ENCODE measurements at regions not wholly inside any gene's neighbourhood (a gene's known extent, or its start where the extent isn't known, plus 50 kb on each side); places are given as distances from the start of the nearest gene placed in this dataset.

DNA sequence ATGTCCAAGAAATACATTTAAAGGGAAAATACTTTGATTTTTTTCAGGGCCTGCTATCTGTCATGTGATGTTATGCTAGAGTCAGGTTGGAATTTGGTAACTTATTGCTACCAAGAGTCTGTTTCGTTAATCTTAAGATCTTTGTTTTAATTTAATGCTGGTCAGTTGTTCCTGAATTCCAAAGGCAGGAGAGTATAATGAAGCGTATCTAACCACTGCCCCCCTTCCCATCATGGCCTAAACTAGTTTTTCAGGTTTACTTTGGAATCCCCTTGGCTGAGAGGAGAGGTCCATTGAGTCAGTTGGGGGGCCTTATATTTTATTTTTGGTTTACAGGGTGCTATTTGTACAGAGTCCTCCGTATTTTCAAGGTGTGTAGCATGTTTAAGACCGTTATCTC, 116.3 kb upstream of the SLC7A1 start:
- TF ChIP-seq, protein P1, sequence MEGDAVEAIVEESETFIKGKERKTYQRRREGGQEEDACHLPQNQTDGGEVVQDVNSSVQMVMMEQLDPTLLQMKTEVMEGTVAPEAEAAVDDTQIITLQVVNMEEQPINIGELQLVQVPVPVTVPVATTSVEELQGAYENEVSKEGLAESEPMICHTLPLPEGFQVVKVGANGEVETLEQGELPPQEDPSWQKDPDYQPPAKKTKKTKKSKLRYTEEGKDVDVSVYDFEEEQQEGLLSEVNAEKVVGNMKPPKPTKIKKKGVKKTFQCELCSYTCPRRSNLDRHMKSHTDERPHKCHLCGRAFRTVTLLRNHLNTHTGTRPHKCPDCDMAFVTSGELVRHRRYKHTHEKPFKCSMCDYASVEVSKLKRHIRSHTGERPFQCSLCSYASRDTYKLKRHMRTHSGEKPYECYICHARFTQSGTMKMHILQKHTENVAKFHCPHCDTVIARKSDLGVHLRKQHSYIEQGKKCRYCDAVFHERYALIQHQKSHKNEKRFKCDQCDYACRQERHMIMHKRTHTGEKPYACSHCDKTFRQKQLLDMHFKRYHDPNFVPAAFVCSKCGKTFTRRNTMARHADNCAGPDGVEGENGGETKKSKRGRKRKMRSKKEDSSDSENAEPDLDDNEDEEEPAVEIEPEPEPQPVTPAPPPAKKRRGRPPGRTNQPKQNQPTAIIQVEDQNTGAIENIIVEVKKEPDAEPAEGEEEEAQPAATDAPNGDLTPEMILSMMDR (tag by site-specific recombination; IDR thresholded peaks at IDR 0.05), result no peak
- no peak for TF ChIP-seq ZNF549 (tag by site-specific recombination; IDR thresholded peaks at IDR 0.05)
- no peak for TF ChIP-seq ZNF292 (tag by site-specific recombination; IDR thresholded peaks at IDR 0.05; ENCODE audit: borderline replicate concordance, low read depth)
- no peak for TF ChIP-seq ZNF768 (tag by site-specific recombination; IDR thresholded peaks at IDR 0.05)
- no peak for TF ChIP-seq ZNF112 (tag by site-specific recombination; IDR thresholded peaks at IDR 0.05)
- no peak for TF ChIP-seq MEIS1 (CRISPR knock-in tag; IDR thresholded peaks at IDR 0.05; ENCODE audit: borderline replicate concordance)
- TF ChIP-seq SETDB1 (IDR thresholded peaks at IDR 0.05; ENCODE audit: insufficient read length, low read length), result no peak
- no peak for TF ChIP-seq ZNF157 (tag by site-specific recombination; IDR thresholded peaks at IDR 0.05)
- TF ChIP-seq ZNF146 (tag by site-specific recombination; IDR thresholded peaks at IDR 0.05), result no peak
- no peak for TF ChIP-seq ZNF24 (tag by site-specific recombination; IDR thresholded peaks at IDR 0.05)
- no peak for TF ChIP-seq KLF16 (tag by site-specific recombination; IDR thresholded peaks at IDR 0.05)

Data from HEK293 (cell line).